ENCODE measurements at regions not wholly inside any gene's neighbourhood (a gene's known extent, or its start where the extent isn't known, plus 50 kb on each side); places are given as distances from the start of the nearest gene placed in this dataset.
A peak's percentile ranks its signal among the peaks of the same experiment; 100 is the strongest.

DNA sequence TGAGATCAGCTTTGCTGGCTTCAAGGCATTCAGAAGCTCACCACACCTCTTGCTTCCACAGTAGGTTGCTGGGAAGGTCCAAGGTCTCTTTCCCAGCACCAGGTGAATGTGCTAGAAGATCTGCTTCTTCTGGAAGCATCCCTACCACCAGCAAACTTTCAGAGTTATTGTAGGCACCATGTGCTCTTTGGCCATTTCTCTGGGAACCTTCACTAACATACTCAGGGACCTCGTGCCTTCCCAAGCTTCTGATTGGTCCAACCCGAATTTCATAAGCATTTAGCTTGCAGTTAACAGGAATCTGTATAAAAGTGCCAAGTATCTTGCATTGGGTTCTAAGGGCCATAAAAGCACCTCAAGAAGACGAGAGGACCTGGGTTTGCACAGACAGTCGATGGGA lies 86.5 kb upstream of the ARL4C start:
- no peak overlapping the region for H3K4me3 ChIP-seq (ENCODE audit: low read depth, low read length)
- DNase-seq (ENCODE audit: low read depth) = no peak
- TF ChIP-seq, protein P1, sequence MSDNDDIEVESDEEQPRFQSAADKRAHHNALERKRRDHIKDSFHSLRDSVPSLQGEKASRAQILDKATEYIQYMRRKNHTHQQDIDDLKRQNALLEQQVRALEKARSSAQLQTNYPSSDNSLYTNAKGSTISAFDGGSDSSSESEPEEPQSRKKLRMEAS (IDR thresholded peaks at IDR 0.05; ENCODE audit: low read depth, low read length) = no peak
- no peak for TF ChIP-seq POLR2A (IDR thresholded peaks at IDR 0.05; ENCODE audit: extremely low read depth, insufficient read length)
- no peak for TF ChIP-seq MYC (IDR thresholded peaks at IDR 0.05; ENCODE audit: low read depth, low read length)
- TF ChIP-seq, protein P2, sequence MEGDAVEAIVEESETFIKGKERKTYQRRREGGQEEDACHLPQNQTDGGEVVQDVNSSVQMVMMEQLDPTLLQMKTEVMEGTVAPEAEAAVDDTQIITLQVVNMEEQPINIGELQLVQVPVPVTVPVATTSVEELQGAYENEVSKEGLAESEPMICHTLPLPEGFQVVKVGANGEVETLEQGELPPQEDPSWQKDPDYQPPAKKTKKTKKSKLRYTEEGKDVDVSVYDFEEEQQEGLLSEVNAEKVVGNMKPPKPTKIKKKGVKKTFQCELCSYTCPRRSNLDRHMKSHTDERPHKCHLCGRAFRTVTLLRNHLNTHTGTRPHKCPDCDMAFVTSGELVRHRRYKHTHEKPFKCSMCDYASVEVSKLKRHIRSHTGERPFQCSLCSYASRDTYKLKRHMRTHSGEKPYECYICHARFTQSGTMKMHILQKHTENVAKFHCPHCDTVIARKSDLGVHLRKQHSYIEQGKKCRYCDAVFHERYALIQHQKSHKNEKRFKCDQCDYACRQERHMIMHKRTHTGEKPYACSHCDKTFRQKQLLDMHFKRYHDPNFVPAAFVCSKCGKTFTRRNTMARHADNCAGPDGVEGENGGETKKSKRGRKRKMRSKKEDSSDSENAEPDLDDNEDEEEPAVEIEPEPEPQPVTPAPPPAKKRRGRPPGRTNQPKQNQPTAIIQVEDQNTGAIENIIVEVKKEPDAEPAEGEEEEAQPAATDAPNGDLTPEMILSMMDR (IDR thresholded peaks at IDR 0.05; ENCODE audit: low read depth, low read length) = no peak

DNA sequence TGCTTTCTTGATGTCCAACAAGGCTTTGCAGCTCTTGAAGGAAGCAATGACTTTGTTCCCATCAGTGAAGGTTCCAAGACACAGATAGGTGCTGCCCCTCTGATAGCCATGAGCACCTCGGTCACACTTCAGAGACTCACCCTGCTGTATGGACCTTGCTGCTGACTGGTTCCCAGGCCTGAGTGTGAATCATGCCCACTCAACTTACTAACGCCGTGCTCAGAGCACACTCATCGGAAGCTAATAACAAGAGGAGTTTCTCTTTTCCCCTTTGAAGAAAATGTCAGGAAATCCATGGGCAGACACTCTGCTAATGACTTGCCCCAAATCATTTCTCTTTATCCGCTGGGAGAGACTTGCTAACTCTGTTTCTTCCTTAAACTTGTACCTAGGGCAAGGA lies 83.8 kb upstream of the ARL4C start:
- H3K4me3 ChIP-seq (ENCODE audit: low read depth, low read length) = no peak overlapping the region
- TF ChIP-seq MYC (IDR thresholded peaks at IDR 0.05; ENCODE audit: low read depth, low read length) = no peak
- DNase-seq (ENCODE audit: low read depth) = no peak

DNA sequence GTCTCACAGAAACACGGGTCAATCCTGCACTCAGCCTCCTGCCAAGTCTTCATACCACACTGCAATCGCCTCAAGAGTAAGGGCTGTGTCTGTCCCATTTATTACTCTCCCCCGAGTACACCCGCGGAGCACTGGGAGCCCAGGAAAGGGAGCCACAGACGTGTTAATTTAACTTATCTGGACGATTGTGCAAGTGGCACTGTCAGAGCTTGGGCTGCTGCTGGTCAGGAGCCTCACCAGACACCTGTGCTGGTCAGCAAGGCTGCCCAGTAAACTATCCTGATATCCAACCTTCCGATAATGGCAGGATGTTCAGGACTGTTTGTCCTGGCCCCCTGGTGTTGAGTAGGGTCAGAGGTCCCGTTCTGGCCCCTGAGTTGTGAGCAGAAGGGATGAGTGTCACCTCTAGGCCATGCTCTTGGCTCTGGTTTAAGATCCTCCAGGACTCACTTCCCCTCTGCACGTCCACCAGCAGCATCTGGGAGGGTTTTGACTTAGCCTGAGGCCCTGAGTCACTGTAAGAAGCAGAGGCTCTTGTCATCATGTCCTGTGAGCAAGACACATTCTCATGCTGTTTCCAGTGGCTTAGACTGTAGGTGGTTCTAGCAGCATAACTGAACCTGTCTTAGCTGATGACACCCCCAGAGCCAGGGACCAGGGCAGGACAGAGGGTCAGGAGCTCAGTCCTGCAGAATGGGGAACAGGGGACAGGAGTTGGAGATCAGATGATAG lies 82.5 kb upstream of the ARL4C start:
- no peak overlapping the region for H3K4me3 ChIP-seq (ENCODE audit: low read depth, low read length)
- DNase-seq (ENCODE audit: low read depth) = peak; percentile 12
- TF ChIP-seq, protein P2 (IDR thresholded peaks at IDR 0.05; ENCODE audit: low read depth, low read length) = no peak
- TF ChIP-seq, protein P1 (IDR thresholded peaks at IDR 0.05; ENCODE audit: low read depth, low read length) = no peak

DNA sequence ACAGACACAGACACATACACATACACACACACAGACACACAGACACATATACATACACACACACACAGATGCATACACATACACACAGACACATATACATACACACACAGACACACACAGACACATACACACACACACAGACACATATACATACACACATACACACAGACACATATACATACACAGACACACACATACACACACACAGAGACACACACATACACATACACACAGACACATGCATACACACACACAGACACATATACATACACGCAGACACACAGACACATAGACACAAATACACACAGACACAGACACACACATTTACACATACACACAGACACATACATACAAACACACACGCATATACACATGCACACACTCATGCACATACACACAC lies 81.5 kb upstream of the ARL4C start:
- H3K4me3 ChIP-seq (ENCODE audit: low read depth, low read length) = no peak overlapping the region
- DNase-seq (ENCODE audit: low read depth) = no peak
- no peak for TF ChIP-seq POLR2A (IDR thresholded peaks at IDR 0.05; ENCODE audit: extremely low read depth, insufficient read length)
- TF ChIP-seq MYC (IDR thresholded peaks at IDR 0.05; ENCODE audit: low read depth, low read length) = no peak
- TF ChIP-seq, protein P2 (IDR thresholded peaks at IDR 0.05; ENCODE audit: low read depth, low read length) = no peak
- TF ChIP-seq, protein P1 (IDR thresholded peaks at IDR 0.05; ENCODE audit: low read depth, low read length) = no peak

DNA sequence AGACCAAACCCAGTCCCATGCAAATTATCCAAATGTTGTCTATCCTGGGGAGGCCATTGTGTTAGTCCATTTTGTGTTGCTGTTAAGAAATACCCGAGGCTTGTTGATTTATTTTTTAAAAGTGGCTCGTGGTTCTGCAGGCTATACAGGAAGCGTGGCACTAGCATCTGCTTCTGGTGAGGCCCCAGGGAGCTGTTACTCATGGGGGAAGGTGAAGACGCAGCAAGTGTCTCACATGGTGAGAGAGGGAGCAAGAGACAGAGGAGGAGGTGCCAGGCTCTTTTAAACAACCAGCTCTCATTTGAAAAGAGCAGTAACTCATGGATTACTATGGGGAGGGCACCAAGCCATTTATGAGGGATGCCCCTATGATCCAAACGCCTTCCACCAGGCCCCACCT lies 80.3 kb upstream of the ARL4C start:
- H3K4me3 ChIP-seq (ENCODE audit: low read depth, low read length) = no peak overlapping the region
- peak; percentile 29 for DNase-seq (ENCODE audit: low read depth)
- TF ChIP-seq, protein P1 (IDR thresholded peaks at IDR 0.05; ENCODE audit: low read depth, low read length) = no peak
- TF ChIP-seq MYC (IDR thresholded peaks at IDR 0.05; ENCODE audit: low read depth, low read length) = no peak
- TF ChIP-seq POLR2A (IDR thresholded peaks at IDR 0.05; ENCODE audit: extremely low read depth, insufficient read length) = no peak
- TF ChIP-seq, protein P2 (IDR thresholded peaks at IDR 0.05; ENCODE audit: low read depth, low read length) = no peak

DNA sequence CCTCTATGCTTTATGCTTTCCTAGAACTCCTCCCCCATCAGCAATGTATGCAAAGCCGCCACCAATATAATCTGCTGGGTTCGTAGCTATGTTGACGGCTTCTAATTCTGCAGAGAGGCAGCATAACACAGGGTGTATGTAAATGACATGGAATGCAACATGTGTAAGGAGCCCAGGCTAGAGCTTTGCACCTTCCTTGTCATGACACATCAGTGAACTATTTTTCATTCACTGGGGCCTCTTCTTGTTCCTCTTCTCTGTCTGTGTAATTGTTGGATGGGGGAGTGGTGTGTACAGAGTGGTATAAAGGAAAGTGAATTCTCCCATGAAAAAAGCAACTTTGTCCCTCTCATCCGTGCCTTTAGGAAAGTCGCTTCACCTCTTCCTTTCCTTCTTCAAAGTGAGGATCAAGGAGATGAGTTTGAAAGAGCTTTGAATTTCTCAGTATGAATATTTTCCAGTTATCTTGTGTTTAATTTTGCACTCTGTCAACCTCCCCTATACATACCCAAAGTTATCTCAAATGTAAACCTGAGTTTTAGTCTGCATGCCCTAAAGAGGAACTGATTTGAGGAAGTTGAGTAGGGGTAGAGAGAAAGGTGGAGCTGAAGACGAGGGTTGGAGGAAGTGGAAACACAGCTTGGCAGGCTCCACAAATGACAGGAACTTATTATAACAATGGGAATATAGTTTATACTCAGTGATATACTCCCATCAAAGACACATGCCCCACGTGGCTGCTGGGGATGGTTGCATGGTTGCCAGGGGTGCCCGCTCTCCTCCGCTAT lies 74.9 kb upstream of the ARL4C start:
- no peak for TF ChIP-seq POLR2A (IDR thresholded peaks at IDR 0.05; ENCODE audit: extremely low read depth, insufficient read length)
- TF ChIP-seq, protein P1 (IDR thresholded peaks at IDR 0.05; ENCODE audit: low read depth, low read length) = peak; percentile 37; the same call in 1 of the 2 replicates
- TF ChIP-seq, protein P2 (IDR thresholded peaks at IDR 0.05; ENCODE audit: low read depth, low read length) = no peak
- TF ChIP-seq MYC (IDR thresholded peaks at IDR 0.05; ENCODE audit: low read depth, low read length) = 0 out of 2 replicates have a peak, but pooled peaks have one; percentile 11
- H3K4me3 ChIP-seq (ENCODE audit: low read depth, low read length) = no peak overlapping the region
- peak; percentile 71 for DNase-seq (ENCODE audit: low read depth)
